ENCODE measurements at regions not wholly inside any gene's neighbourhood (a gene's known extent, or its start where the extent isn't known, plus 50 kb on each side); places are given as distances from the start of the nearest gene placed in this dataset.

DNA sequence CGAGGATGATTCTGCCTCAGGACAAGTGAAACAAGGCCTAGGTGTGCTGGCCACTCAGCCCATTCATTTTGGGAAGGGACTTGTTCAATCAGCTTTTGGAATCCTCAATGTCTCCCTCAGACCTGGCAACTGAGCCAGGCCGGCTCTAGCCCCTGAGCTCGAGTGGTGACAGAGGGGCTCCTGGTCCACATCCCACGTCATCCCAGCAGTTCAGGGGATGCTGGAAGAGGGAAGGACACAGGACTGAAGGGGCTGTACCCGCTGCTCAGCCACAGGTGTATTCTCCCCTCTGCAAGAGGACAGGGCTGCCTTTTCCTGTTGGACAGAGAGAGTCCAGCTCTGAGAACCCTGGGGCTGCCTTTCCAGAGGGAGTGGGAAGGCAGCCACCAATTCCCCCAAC, 244.6 kb upstream of the SFSWAP start:
- TF ChIP-seq, protein P1, sequence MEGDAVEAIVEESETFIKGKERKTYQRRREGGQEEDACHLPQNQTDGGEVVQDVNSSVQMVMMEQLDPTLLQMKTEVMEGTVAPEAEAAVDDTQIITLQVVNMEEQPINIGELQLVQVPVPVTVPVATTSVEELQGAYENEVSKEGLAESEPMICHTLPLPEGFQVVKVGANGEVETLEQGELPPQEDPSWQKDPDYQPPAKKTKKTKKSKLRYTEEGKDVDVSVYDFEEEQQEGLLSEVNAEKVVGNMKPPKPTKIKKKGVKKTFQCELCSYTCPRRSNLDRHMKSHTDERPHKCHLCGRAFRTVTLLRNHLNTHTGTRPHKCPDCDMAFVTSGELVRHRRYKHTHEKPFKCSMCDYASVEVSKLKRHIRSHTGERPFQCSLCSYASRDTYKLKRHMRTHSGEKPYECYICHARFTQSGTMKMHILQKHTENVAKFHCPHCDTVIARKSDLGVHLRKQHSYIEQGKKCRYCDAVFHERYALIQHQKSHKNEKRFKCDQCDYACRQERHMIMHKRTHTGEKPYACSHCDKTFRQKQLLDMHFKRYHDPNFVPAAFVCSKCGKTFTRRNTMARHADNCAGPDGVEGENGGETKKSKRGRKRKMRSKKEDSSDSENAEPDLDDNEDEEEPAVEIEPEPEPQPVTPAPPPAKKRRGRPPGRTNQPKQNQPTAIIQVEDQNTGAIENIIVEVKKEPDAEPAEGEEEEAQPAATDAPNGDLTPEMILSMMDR (IDR thresholded peaks at IDR 0.05): no peak
- TF ChIP-seq POLR2A (IDR thresholded peaks at IDR 0.05): no peak
